ENCODE measurements at regions not wholly inside any gene's neighbourhood (a gene's known extent, or its start where the extent isn't known, plus 50 kb on each side); places are given as distances from the start of the nearest gene placed in this dataset.

DNA sequence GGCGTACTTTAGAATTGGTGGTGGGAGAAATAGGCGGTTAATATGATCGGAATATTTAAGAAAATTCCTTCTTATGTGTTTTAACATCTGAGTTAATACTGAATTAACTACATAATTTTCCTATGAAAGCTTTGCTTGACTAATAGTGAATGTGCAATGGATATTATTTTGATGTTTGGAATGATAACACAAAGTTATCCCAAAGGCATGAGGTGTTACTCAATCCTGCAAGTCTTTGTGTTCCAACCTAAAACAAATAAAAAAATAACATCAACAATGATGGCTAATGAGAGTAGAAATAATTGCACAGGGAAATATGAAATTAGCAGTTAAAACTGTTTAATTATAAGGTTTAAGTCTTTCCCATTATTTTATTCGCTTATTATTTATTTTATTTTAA is 183.6 kb upstream of the ARSJ start:
- no peak overlapping the region for H3K4me3 Mint-ChIP-seq
- no peaks in the 10 kb centered on the region for H3K9me3 Mint-ChIP-seq
- no peak overlapping the region for H3K27ac Mint-ChIP-seq
- ATAC-seq (ENCODE audit: low read depth) (no peak), DNase-seq (no peak)
- H3K4me1 Mint-ChIP-seq = no peaks in the 10 kb centered on the region
- ChIA-PET POLR2A (no interaction called here), CTCF (no interaction called here)
- no peak for TF ChIP-seq CTCF (IDR thresholded peaks at IDR 0.05)
- H3K27me3 Mint-ChIP-seq = no peaks in the 10 kb centered on the region
- no peaks in the 10 kb centered on the region for H3K36me3 Mint-ChIP-seq (ENCODE audit: low read depth)
- intact Hi-C loops (cut with micrococcal nuclease) = no loop called here

DNA sequence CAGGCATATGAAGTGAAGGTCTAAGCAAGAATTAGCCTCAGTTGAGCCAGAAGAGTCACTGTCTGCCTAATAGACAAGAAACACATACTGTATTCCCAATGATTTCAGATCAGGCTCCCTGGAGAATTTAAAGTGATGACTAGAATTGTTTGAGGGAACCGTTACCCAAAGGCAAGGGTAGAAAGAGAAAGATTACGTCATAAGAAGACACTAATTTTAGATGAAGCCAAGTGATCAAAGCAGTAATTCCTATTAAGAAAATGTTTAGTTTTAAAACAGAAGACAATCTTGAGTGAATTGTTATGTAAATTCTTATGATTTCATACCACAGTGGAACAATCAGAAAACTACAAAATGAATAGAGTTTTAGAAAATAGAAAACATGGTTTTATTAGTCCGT is 194.5 kb upstream of the ARSJ start:
- CTCF ChIA-PET = no interaction called here
- ATAC-seq (ENCODE audit: low read depth) = no peak

DNA sequence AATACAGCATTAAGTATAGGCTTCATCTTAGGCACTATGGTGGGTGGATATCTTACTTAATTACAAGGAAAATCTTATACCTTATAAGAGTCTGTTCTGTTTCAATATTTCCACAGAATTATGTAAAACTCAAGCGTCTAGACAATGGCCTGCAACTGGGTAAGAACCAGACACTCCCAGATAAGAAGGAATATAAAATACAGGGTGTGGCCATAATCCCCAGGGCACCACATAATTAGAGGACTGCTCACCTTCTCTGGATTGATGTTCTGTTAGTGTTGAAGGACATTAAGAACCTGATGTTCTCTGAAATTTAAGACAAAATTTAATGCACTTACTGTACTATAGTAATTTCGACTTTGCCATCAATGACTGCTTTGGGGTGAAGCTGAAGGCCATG is 198.2 kb upstream of the ARSJ start:
- H3K4me3 Mint-ChIP-seq = no peak overlapping the region
- intact Hi-C loops (cut with micrococcal nuclease) = no loop called here
- ATAC-seq (ENCODE audit: low read depth) (no peak), DNase-seq (no peak)
- ChIA-PET POLR2A (no interaction called here), CTCF (no interaction called here)
- H3K27me3 Mint-ChIP-seq = no peaks in the 10 kb centered on the region
- H3K9me3 Mint-ChIP-seq = peaks cover 5% of the 10 kb centered on the region
- TF ChIP-seq CTCF (IDR thresholded peaks at IDR 0.05) = no peak
- no peak overlapping the region for H3K27ac Mint-ChIP-seq
- H3K4me1 Mint-ChIP-seq = no peaks in the 10 kb centered on the region
- H3K36me3 Mint-ChIP-seq (ENCODE audit: low read depth) = no peaks in the 10 kb centered on the region

More for the DNA sequence above, 194.5 kb upstream of the ARSJ start:
- Mint-ChIP-seq H3K27ac (no peak overlapping the region), H3K27me3 (no peaks in the 10 kb centered on the region), H3K4me3 (no peak overlapping the region), H3K36me3 (ENCODE audit: low read depth) (no peaks in the 10 kb centered on the region), H3K9me3 (no peaks in the 10 kb centered on the region), H3K4me1 (no peaks in the 10 kb centered on the region)
- DNase-seq = no peak
- TF ChIP-seq CTCF (IDR thresholded peaks at IDR 0.05) = no peak
- POLR2A ChIA-PET = no interaction called here
- intact Hi-C loops (cut with micrococcal nuclease) = no loop called here

DNA sequence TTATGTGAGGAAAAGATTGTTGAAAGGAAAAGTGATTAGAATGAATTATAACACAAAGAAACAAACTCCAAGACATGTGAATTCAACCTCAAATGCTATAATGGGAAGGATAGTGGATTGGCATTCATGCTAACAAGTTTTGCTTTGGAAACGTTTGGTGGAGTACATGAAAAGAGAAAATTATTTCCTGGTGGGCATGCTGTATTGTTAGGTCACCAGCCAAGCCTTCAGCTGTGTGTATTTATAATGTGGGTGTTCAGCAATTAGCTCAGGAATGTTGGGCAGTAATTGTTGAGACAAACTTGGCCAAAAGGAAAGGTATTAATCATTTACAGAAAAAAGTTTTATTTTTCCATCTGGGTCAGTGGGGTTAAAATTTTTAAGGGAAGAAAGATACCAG is 198.9 kb upstream of the ARSJ start:
- TF ChIP-seq CTCF (IDR thresholded peaks at IDR 0.05) = no peak
- Mint-ChIP-seq H3K36me3 (ENCODE audit: low read depth) (no peaks in the 10 kb centered on the region), H3K27me3 (no peaks in the 10 kb centered on the region), H3K9me3 (peaks cover 7% of the 10 kb centered on the region), H3K27ac (no peak overlapping the region), H3K4me1 (no peaks in the 10 kb centered on the region), H3K4me3 (no peak overlapping the region)
- ChIA-PET POLR2A (no interaction called here), CTCF (no interaction called here)
- intact Hi-C loops (cut with micrococcal nuclease) = no loop called here
- ATAC-seq (ENCODE audit: low read depth) = no peak
- DNase-seq = no peak

- DNase-seq (no peak), ATAC-seq (ENCODE audit: low read depth) (no peak)
- POLR2A ChIA-PET = no interaction called here
- Mint-ChIP-seq H3K9me3 (peaks cover 10% of the 10 kb centered on the region), H3K27me3 (no peaks in the 10 kb centered on the region), H3K27ac (no peak overlapping the region), H3K4me3 (no peak overlapping the region), H3K36me3 (ENCODE audit: low read depth) (no peaks in the 10 kb centered on the region), H3K4me1 (no peaks in the 10 kb centered on the region)
- intact Hi-C loops (cut with micrococcal nuclease) = loop anchor here (1.0 to 10.0 kb wide), 3 partner anchors 228 to 786 kb away; no protein-coding TSS in a partner anchor
- no peak for TF ChIP-seq CTCF (IDR thresholded peaks at IDR 0.05)
- CTCF ChIA-PET = interaction anchor here (0.8 to 2.1 kb wide), 2 partner anchors 785 to 787 kb away, joined by 5 to 14 read pairs; no protein-coding TSS in a partner anchor
Observed at GRCh38 chr4:114180481-114180880, 201.0 kb upstream of the ARSJ start.
